Neural cell (in vitro differentiated cells): ENCODE measurements at regions not wholly inside any gene's neighbourhood (a gene's known extent, or its start where the extent isn't known, plus 50 kb on each side); places are given as distances from the start of the nearest gene placed in this dataset.

Experiments used
- H2AFZ ChIP-seq: fragments of 200-600, 300-800 bp; sonication (generic), shearing (Covaris generic); 2 replicates; pipeline ENCODE4 v1.6.0; 2014; ENCODE audit warnings: low read depth, mild to moderate bottlenecking, antibody characterized with exemption, low read length, moderate library complexity
- H3F3A ChIP-seq: fragments of 200-600 bp; shearing (Covaris generic); 2 replicates; pipeline ENCODE4 v1.6.1; 2016; ENCODE audit warnings: mild to moderate bottlenecking, moderate library complexity, mixed read lengths, antibody characterized with exemption, low read length; ENCODE audit not compliant: insufficient read depth, poor library complexity, severe bottlenecking
- H3K27ac ChIP-seq: fragments of 200-600, 300-800 bp; sonication (generic), shearing (Covaris generic); 2 replicates; pipeline ENCODE4 v1.5.1; 2014; ENCODE audit warnings: mild to moderate bottlenecking, low read length, moderate library complexity
- H3K27me3 ChIP-seq: fragments of 300-800, 200-600 bp; sonication (generic), shearing (Covaris generic); 2 replicates; pipeline ENCODE4 v1.6.0; 2014; ENCODE audit warnings: mild to moderate bottlenecking, low read depth, low read length, moderate library complexity; ENCODE audit not compliant: insufficient read depth
- H3K36me3 ChIP-seq: fragments of 300-800, 200-600 bp; sonication (generic), shearing (Covaris generic); 2 replicates; pipeline ENCODE4 v1.5.1; 2014; ENCODE audit warnings: mild to moderate bottlenecking, antibody characterized with exemption, low read length, moderate library complexity; ENCODE audit not compliant: insufficient read depth
- H3K4me2 ChIP-seq: fragments of 300-800, 200-600 bp; sonication (generic), shearing (Covaris generic); 2 replicates; pipeline ENCODE4 v1.6.0; 2014; ENCODE audit warnings: mild to moderate bottlenecking, low read length
- H3K4me3 ChIP-seq: fragments of 300-800, 200-600 bp; sonication (generic), shearing (Covaris generic); 2 replicates; pipeline ENCODE4 v1.5.1; 2014; ENCODE audit warnings: mild to moderate bottlenecking, low read length, moderate library complexity
- H3K79me2 ChIP-seq: fragments of 200-600 bp; shearing (Covaris generic); replicated peaks from 2 replicates; pipeline ENCODE4 v1.6.0; 2014; ENCODE audit warnings: mild to moderate bottlenecking, low read length, moderate library complexity; ENCODE audit not compliant: insufficient read depth
- H3K9ac ChIP-seq: fragments of 300-800, 200-600 bp; sonication (generic), shearing (Covaris generic); 2 replicates; pipeline ENCODE4 v1.6.1; 2016; ENCODE audit warnings: mild to moderate bottlenecking, low read length, mixed read lengths
- H3K9me2 ChIP-seq: fragments of 200-600 bp; shearing (Covaris generic); 2 replicates; pipeline ENCODE4 v1.6.1; 2016; ENCODE audit warnings: mild to moderate bottlenecking, low read length, mixed read lengths; ENCODE audit not compliant: insufficient read depth
- H3K9me3 ChIP-seq: fragments of 200-600, 300-800 bp; sonication (generic), shearing (Covaris generic); 2 replicates; pipeline ENCODE4 v1.6.1; 2016; ENCODE audit warnings: mild to moderate bottlenecking, mixed run types, low read length, moderate library complexity, mixed read lengths
- H4K20me1 ChIP-seq: fragments of 200-600 bp; shearing (Covaris generic); 2 replicates; pipeline ENCODE4 v1.6.1; 2016; ENCODE audit warnings: mild to moderate bottlenecking, mixed run types; ENCODE audit not compliant: insufficient read depth
- EP300 ChIP-seq: fragments of 450-650 bp; conservative IDR thresholded peaks from 2 replicates; pipeline ENCODE4 v1.6.1; 2014; ENCODE audit warnings: antibody characterized with exemption, mild to moderate bottlenecking, moderate library complexity; ENCODE audit not compliant: poor library complexity, severe bottlenecking
- EZH2 ChIP-seq: fragments of 200-600, 300-800 bp; shearing (Covaris generic), sonication (generic); IDR thresholded peaks from 2 replicates; pipeline ENCODE4 v1.6.1; 2014; ENCODE audit warnings: antibody characterized with exemption, low read length, borderline replicate concordance, mild to moderate bottlenecking; ENCODE audit not compliant: insufficient read depth, poor library complexity, severe bottlenecking
- MXI1 ChIP-seq: fragments of 450-650 bp; conservative IDR thresholded peaks from 2 replicates; pipeline ENCODE4 v1.6.1; 2014; ENCODE audit warnings: antibody characterized with exemption, mild to moderate bottlenecking; ENCODE audit not compliant: poor library complexity, severe bottlenecking
- POLR2AphosphoS5 ChIP-seq: IDR thresholded peaks from 2 replicates; pipeline ENCODE4 v1.6.1; 2012
- RAD21 ChIP-seq: fragments of 450-650 bp; conservative IDR thresholded peaks from 2 replicates; pipeline ENCODE4 v1.6.1; 2014; ENCODE audit warnings: antibody characterized with exemption, mild to moderate bottlenecking, moderate library complexity
- REST ChIP-seq: IDR thresholded peaks from 2 replicates; pipeline ENCODE4 v1.6.1; 2012; ENCODE audit warnings: borderline replicate concordance
- SMC3 ChIP-seq: fragments of 450-650 bp; conservative IDR thresholded peaks from 2 replicates; pipeline ENCODE4 v1.6.1; 2014; ENCODE audit warnings: antibody characterized with exemption, mild to moderate bottlenecking, moderate library complexity; ENCODE audit not compliant: poor library complexity
- TAF1 ChIP-seq: IDR thresholded peaks from 2 replicates; pipeline ENCODE4 v1.6.1; 2012; ENCODE audit warnings: low read depth
- TF ChIP-seq, protein P1 (sequence below): fragments of 450-650 bp; IDR thresholded peaks from 2 replicates; pipeline ENCODE4 v1.5.1; 2014; ENCODE audit warnings: antibody characterized with exemption, mild to moderate bottlenecking, moderate library complexity; ENCODE audit not compliant: poor library complexity, severe bottlenecking

DNA sequence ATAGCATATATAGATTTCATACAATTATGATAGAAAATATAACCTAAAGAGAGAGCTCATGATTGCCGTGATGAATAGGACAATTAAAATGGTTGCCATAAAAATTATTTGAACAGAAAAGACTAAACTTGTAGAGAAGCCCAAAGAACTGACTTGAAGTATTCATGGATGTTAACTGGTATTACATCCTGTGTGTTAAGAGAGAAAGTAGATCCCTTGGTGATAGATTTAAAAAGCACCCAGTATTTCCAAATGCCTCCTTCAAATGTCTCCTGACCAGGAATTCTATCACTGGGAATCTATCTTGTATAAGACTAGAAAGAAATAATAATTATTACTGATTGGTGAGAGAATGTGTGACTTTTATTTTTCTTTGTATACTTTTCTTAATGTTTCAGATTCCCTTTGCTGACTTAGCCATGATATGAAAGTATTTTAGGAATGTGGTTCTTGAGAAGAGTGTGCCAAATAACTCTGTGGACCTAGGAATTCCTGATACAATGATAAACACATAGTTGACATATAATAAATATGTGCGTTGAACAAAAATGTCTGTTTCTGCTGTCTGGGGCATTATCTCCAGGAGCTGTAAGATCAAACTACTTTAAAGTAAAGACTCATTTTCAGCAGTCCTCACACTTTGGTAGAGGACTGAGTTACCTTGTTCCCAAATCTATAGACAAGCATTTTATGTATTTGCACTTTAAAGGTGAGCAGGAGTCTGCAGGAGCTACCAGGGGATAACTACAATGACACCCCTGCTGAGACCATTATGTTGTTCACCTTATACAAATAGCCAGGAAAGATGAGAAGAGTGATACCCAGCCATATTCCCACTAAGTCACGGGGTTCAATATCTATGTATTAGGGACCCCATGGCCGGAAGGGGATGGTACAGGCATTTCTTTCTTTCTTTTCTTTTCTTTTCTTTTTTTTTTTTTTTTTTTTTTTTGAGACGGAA, 211.1 kb upstream of the TLE4 start:
- Histone ChIP-seq H3K27me3 (no peaks in the 10 kb centered on the region), H3K9me2 (no peaks in the 10 kb centered on the region), H2AFZ (no peak overlapping the region), H3K9ac (no peak overlapping the region), H3K4me3 (no peak overlapping the region), H4K20me1 (no peaks in the 10 kb centered on the region), H3K79me2 (no peaks in the 10 kb centered on the region), H3K36me3 (no peaks in the 10 kb centered on the region), H3K4me2 (no peak overlapping the region), H3F3A (no peaks in the 10 kb centered on the region), H3K9me3 (no peaks in the 10 kb centered on the region), H3K27ac (no peak overlapping the region)
- TF ChIP-seq POLR2AphosphoS5 (no peak), MXI1 (no peak)

DNA sequence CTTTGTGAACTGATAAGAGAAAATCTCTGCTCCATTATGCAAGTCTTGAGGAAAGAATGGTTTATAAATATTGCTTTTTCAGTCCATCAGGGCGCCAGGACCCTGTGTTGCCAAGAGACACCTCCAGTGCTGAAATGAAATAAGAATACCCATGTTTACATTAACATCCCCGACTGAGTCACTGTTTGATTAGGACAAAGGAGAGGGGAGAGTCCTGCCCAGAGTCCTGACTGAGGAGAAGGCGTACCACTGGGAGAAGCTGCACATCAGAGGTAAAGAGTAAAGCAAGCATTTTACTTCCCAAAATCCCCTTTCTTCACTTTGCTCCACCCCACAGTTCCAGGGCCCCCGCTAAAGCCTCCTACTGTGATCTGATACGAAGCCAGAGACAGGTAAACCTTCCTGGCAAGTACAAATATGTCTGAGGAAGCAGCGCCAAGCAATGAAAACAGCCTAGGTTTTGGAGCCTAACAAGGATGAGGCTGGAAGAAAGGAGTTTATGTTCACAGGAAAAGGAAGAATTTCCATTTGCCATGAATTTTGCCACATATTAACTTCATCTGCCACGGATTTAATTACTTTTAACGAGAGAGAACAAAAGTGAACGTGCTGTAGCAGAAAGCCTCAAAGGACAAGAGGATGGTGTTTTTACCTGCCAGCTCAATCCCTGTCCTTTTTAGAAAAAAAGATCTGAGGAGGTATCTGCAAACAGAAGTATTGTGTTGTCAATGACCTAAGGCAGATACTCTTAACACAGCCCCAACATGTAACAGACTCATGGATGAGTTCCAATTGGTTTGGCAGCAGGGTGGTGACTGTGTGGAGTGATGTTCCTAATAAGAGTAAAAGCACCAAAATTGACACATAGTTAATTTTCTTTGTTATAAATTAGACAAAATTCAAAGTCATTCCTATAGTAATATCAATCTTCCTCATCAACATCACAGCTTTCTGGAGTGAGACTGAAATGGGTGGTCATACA, 209.4 kb upstream of the TLE4 start:
- H3K27me3 ChIP-seq: no peaks in the 10 kb centered on the region
- H4K20me1 ChIP-seq: no peaks in the 10 kb centered on the region
- no peaks in the 10 kb centered on the region for H3K79me2 ChIP-seq
- H3F3A ChIP-seq: no peaks in the 10 kb centered on the region
- no peak overlapping the region for H3K9ac ChIP-seq
- H3K4me2 ChIP-seq: no peak overlapping the region
- TF ChIP-seq, protein P1, sequence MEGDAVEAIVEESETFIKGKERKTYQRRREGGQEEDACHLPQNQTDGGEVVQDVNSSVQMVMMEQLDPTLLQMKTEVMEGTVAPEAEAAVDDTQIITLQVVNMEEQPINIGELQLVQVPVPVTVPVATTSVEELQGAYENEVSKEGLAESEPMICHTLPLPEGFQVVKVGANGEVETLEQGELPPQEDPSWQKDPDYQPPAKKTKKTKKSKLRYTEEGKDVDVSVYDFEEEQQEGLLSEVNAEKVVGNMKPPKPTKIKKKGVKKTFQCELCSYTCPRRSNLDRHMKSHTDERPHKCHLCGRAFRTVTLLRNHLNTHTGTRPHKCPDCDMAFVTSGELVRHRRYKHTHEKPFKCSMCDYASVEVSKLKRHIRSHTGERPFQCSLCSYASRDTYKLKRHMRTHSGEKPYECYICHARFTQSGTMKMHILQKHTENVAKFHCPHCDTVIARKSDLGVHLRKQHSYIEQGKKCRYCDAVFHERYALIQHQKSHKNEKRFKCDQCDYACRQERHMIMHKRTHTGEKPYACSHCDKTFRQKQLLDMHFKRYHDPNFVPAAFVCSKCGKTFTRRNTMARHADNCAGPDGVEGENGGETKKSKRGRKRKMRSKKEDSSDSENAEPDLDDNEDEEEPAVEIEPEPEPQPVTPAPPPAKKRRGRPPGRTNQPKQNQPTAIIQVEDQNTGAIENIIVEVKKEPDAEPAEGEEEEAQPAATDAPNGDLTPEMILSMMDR: no peak
- TF ChIP-seq REST: no peak
- no peak for TF ChIP-seq TAF1
- no peak for TF ChIP-seq SMC3
- no peak for TF ChIP-seq POLR2AphosphoS5
- TF ChIP-seq EP300: no peak
- TF ChIP-seq EZH2: no peak
- TF ChIP-seq MXI1: no peak
- no peak for TF ChIP-seq RAD21
- H3K9me3 ChIP-seq: no peaks in the 10 kb centered on the region
- no peaks in the 10 kb centered on the region for H3K36me3 ChIP-seq
- H3K4me3 ChIP-seq: no peak overlapping the region
- no peak overlapping the region for H2AFZ ChIP-seq
- H3K9me2 ChIP-seq: no peaks in the 10 kb centered on the region
- no peak overlapping the region for H3K27ac ChIP-seq
